NOMO-1 (cell line): ENCODE measurements at regions not wholly inside any gene's neighbourhood (a gene's known extent, or its start where the extent isn't known, plus 50 kb on each side); places are given as distances from the start of the nearest gene placed in this dataset.
"Not testable (repeated sequence)": the region's sequence is repeated elsewhere in the genome, so short reads cannot be mapped to it uniquely, and the experiment has no call there.

Source experiments
- DNase-seq, 2 experiments: peaks; one replicate each; lab custom pipeline; 2025; ENCODE audit not compliant: unreplicated experiment in 2 of 2; lab: John Stamatoyannopoulos, UW

GRCh38 chr17:63286254-63286653, 159.9 kb downstream of the CYB561 start:
- DNase-seq: no peak

- not testable (repeated sequence) for DNase-seq
These were observed 159.1 kb downstream of the CYB561 start for GRCh38 chr17:63287006-63287405.

GRCh38 chr17:63289931-63290330, 156.2 kb downstream of the CYB561 start:
- no peak for DNase-seq

GRCh38 chr17:63290351-63290750, 155.8 kb downstream of the CYB561 start:
- DNase-seq: no peak

GRCh38 chr17:63290784-63291183, 155.3 kb downstream of the CYB561 start:
- no peak for DNase-seq

- no peak for DNase-seq
These were observed 154.8 kb downstream of the CYB561 start for GRCh38 chr17:63291258-63291657.

- DNase-seq: no peak
These were observed 153.7 kb downstream of the CYB561 start for GRCh38 chr17:63292421-63292820.

- DNase-seq: no peak
These were observed 152.6 kb downstream of the CYB561 start for GRCh38 chr17:63293323-63294075.

- DNase-seq: no peak
These were observed 151.3 kb downstream of the CYB561 start for GRCh38 chr17:63294776-63295175.

GRCh38 chr17:63295288-63295687, 150.8 kb downstream of the CYB561 start:
- no peak for DNase-seq

- no peak for DNase-seq
These were observed 150.1 kb downstream of the CYB561 start for GRCh38 chr17:63295839-63296590.

- DNase-seq: not testable (repeated sequence)
These were observed 147.2 kb downstream of the CYB561 start for GRCh38 chr17:63298916-63299315.

GRCh38 chr17:63304704-63305261, 141.3 kb downstream of the CYB561 start:
- no peak for DNase-seq

- DNase-seq: no peak
These were observed 140.2 kb downstream of the CYB561 start for GRCh38 chr17:63305857-63306256.

- no peak for DNase-seq
These were observed 139.3 kb downstream of the CYB561 start for GRCh38 chr17:63306855-63307254.

- no peak for DNase-seq
These were observed 137.8 kb downstream of the CYB561 start for GRCh38 chr17:63308272-63308671.

- no peak for DNase-seq
These were observed 137.1 kb downstream of the CYB561 start for GRCh38 chr17:63309021-63309420.

GRCh38 chr17:63311416-63311937, 134.6 kb downstream of the CYB561 start:
- no peak for DNase-seq

GRCh38 chr17:63314761-63315160, 131.3 kb downstream of the CYB561 start:
- DNase-seq: no peak

GRCh38 chr17:63316100-63316499, 130.0 kb downstream of the CYB561 start:
- no peak for DNase-seq

GRCh38 chr17:63317166-63317840, 128.8 kb downstream of the CYB561 start:
- DNase-seq: no peak
